ENCODE measurements at regions not wholly inside any gene's neighbourhood (a gene's known extent, or its start where the extent isn't known, plus 50 kb on each side); places are given as distances from the start of the nearest gene placed in this dataset.

- peak; percentile 22 for TF ChIP-seq CTCF (IDR thresholded peaks at IDR 0.05; ENCODE audit: insufficient read depth, low read depth, low read length)
- TF ChIP-seq EZH2 (IDR thresholded peaks at IDR 0.05; ENCODE audit: insufficient read depth, low read length): no peak
Measured at GRCh38 chr10:89954787-89955566, 253.6 kb downstream of the KIF20B start.
